Fibroblast of peridontal ligament (primary cell): ENCODE measurements at regions not wholly inside any gene's neighbourhood (a gene's known extent, or its start where the extent isn't known, plus 50 kb on each side); places are given as distances from the start of the nearest gene placed in this dataset.

Experiments
- DNase-seq: peaks from one replicate; pipeline ENCODE4 v3.0.0-alpha.2; 2010; ENCODE audit errors: extremely low read depth

DNA sequence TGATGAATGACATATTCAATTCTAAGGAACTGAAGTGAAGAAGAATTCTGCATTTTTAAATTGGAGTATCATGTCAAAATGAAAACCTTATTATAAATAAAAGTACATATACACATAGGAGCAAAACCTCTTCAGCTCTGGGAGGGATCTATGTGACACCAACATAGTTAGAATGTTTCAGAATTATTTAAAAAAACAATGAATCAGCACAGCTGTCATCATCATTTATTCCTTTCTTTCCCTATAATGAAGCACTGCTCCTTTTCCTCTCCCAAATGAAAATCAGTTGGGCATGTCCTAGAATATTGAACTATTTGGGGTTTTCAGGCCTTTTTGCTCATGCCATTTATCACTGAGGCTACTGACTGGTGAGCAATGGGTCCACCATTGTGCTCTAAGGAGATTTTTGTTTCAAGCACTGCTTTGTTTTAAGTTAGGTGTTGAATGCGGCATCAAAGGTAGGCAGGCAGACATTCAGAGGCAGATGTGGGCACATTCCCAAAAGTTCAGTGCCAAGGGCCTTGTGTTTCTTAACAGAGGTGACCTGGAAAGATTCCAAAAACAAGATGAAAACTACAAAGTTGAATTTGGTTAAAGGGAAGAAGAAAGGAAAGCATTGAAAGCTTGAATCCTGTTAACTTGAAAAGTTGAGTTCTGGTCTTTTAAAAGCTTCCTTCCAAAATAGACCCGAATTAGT, 126.4 kb upstream of the ADAMTSL1 start:
- no peak for DNase-seq

DNA sequence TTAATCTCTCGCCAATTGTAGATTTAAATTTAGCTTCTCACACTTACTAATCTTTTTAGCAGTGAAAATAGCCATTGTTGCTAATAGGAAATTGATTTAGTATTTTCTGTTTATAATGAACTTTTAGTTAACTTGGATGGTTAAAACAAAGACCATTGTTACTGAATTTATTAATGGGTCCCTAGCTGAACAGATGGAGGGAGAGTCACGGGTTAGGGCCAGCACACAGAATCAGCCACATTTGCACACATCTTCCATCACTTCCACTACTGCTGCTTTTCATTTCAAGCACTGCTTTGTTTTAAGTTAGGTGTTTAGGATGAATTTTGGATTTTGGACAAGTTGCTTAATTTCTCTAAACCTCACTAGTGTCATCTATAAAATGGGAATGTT, 125.9 kb upstream of the ADAMTSL1 start:
- DNase-seq, result no peak

DNA sequence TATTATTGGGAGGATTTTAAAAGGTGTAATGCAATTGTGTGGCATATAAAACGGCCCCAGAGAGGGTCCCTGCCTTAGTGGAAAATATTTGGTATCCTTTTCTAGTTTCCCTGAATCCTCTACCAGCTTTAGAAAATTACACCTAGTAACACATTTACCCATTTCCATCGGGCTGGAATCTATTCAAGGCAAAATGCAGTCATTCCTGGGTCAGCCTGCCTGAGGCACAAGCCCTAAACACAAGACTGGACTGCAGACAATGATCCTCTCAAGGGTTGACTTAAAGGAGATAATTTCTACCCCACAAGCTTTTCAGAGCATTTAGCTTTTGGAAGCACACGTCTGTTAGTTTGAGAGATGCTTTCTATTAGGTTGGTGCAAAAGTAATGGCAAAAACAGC, 124.4 kb upstream of the ADAMTSL1 start:
- DNase-seq, result no peak

DNA sequence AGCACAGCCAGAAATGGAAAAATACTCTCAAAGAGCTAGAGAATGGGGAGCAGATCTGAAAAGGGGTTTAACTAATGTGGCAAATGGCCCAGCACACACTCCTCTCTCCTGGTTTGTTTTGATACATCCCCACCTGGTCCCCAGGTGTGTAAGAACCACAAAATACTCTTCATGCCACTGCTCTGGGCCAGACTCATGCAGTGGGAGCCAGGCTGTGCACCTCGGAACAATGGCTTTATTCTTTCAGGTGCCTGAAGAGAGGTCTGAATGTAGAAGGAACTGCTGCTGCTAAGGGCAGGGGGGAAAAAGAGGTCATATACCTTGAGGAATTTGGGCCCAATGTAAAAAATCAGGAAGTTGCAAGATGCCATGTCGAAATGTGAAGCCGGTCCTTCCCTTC, 123.9 kb upstream of the ADAMTSL1 start:
- no peak for DNase-seq

DNA sequence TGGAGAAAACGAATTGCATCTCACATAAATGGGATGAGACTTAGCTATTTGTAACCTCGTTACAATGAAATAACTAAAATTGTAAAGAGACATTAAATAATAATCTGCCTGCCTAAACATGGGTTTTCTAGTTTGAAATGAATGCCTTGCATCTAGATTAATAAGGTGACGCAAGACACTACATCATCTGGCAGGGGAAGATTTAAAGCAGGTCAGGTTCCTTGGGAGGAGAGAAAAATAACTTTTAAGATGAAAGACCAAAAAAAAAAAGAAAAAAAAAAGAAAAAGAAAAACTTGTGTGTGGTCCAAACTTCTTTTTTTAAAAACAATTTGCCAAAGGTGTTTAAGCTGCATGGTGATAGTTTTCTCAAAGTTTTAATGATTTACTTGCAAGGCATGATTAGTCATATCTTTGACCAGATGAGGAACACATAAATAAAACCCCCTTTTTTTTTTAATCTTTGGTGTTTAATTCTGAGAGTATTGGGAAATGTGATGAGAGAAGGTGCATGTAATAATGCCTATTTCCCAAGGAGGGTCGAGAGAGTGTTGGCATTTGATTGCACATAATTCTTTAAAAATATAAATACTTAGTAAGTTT, 122.9 kb upstream of the ADAMTSL1 start:
- DNase-seq, result no peak

DNA sequence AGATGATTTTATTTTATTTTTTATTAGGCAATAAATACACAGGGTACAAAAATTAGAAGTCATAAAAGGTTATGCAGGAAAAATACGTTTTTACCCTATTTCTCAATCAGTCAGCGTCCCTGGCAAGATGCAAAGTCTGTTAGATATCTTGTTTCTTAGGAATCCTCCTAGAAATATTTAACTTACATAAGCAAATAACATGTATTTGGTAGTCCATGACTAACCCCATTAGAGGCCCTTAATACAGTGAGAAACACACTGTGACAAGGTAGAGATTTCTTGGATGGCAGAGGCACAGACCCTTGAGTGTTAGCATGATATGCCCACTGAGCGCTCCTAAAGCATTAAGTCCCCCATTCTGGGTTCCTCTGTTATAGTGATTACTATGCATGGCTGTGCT, 121.2 kb upstream of the ADAMTSL1 start:
- no peak for DNase-seq

DNA sequence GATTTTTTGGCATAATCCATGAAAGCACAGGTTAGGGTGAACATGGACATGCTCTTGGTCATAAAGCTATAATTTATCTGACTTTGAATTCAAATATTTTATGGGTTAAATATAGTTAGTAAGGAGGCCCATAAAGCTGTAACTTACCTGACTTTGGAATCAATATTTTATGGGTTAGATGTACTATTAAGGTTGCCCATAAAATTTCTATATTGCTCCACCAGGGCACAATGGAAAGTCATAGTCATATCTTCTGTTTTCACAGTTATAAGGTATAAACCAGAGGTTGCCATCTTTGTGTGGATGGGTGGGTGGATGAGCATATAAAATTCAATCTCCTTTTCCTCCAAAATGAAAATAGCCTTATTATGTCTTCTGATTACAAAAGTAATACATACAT, 120.5 kb upstream of the ADAMTSL1 start:
- no peak for DNase-seq

DNA sequence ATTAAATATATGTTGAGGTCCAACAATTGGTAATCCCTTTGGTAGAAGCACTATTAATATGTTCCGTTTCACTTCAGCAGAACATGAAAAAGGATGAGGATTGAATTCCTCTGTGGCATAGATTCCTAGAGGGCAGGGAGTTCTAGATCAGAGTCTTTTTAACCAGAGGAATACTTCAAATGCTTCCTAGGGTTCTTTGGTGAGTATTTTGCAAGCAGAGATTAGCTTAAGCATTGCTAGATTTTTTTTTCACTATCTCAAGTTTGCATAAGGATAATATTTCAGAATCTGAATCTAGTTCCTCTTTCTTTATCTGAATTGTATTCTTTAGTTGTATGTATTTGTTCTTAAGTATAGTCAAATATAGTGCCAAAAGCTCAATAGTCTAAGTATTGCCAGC, 116.6 kb upstream of the ADAMTSL1 start:
- no peak for DNase-seq

DNA sequence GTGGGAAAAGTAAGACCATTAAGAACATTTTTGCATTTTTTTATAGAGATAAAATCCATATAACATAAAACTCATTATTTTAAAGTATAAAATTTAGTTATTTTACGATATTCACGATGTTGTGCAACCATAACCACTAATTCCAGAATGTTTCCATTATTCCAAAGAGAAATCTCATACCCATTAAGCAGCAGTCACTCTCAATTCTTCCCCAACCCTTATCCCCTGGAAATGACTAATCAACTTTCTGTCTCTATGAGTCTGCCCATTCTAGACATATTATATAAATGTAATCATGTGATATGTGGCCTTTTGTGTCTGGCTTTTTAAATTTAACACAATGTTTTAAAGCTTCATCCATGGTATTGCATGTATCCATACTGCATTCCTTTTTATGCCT, 115.6 kb upstream of the ADAMTSL1 start:
- DNase-seq, result no peak

DNA sequence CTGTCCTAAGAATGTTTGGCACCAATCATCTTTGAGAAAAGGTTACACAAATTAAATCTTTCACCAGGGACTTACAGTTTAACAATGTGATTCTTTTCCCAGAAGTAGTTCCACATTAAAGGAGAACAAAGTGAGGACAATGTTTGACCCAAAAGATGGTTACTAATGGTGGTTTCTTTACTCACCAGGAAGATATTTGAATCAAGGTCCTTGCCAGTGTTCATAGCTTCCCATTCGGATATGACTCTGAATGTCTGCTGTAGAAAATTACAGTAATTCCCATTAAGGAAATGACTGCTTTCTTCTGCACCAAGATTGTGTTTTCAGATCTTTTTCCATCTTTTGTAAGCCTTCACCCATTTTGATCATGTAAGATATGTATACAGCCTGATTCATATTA, 114.6 kb upstream of the ADAMTSL1 start:
- DNase-seq, result peak; percentile 86

DNA sequence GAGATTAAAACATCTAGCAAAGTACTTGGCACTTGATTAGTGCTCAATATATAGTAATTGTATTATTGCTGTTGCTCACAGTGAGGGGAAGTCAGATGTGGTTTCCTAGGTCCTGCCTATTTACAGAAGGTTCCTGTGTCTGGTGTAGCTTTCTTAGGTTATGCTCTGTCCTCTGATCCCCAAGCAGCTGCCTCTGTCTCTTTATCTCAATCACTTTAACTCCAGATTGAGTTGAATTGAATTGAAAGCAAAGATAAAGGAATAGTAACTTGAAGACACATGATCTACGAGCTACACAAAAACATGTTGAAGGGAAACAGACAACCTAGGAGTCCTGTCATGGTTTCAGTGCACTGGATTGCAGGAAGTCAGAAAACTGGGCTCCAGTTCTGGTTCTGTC, 113.9 kb upstream of the ADAMTSL1 start:
- no peak for DNase-seq

DNA sequence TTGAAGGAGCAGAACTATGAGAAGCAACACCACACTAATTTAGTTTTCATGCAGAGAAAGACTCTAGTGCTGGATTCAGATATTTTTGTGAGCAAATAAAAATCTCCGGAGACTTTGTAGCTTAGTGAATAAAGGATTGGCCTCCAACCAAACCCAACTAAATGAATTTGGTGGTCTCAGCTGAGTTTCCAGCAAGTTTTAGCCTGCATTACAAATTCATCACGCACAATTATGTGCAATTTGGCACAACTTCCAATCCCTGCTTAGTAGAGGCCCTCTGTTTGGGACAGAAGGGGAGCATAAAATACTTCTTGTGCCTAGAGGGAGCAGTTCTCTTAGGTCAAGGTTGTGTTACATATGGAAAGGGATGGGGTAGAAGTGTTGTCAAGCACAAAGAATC, 112.3 kb upstream of the ADAMTSL1 start:
- DNase-seq, result peak; percentile 73

DNA sequence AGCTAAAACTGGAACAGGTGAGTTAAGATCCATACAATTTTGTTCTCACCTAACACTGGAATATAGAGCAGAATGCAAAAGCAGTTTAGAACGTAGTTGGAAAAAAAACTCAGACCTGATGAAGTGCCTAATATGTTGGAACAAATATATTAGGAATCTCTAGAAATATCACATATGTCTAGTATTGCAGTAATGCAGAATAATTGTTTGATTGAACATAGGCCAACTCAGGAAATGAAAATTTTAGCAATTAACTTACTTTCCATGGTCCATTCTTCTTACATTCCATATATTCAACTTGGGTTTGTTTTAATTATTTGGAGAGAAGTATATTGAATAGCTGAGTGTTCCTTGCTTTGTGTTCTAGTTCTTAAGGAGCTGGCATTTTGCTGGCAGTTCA, 111.8 kb upstream of the ADAMTSL1 start:
- DNase-seq, result no peak

DNA sequence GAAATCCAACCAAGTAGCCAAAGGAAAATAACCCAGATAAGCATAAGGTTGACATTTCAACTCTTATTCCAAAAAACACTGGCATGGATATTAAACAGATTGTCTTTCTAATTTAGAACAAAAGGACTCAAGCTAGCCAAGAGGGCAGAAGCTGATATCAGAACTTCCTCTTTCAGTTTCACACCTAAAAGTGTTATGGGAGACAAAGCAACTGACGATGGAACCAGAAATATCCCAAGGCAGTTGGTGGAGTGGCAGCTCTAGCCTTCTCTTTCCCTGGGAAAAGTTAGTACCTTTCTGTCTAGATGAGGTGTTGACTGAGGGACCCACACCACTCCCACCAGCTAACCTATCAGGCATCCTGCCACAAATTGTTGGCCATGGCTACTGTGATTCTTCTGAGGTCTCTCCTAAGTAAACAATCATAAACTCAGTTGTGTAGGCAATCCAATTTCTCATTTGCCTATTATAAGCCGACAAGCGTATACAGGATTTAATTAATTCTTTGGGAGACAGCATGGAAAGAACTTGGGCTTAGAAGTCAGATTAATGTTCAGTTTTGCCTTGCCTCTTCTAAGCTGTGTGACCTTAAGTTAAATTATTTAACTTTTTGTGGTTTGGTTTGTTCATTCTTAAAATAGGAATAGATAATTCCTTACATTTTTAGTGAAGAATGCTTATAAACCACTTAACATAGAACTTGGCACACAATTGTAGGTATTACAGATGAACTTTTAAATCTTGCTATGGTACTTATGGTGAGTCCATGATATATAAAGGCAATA, 110.9 kb upstream of the ADAMTSL1 start:
- peak; percentile 84 for DNase-seq

DNA sequence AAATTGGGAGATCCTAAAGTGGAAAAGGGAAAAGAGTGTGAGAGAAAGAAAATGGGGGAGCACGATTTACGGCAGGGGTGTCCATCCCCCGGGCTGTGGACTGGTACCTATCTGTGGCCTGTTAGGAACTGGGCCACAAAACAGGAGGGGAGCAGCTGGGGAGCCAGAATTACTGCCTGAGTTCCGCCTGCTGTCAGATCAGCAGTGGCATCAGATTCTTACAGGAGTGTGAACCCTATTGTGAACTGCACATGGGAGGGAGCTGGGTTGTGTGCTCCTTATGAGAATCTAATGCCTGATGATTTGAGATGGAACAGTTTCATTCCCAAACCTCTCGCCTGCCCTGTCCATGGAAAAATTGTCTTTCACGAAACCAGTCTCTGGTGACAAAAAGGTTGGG, 108.3 kb upstream of the ADAMTSL1 start:
- no peak for DNase-seq

DNA sequence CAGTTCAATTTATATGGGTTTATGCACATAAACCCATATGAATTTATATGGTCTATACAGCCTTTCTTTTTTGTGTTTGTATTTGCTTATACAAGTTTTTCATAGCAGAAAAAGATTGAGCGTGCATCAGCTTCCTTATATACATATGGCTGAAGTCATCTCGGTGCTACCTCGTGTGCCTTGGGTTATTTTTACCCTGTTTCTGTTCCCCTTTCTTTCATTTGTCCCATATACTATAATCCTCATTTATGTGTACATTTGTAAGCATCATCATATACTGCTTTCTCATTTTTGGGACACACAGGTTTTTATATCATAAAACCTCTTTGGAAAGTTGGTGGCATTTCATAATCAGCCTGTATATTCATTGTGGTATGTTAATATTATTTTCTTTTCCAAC, 107.8 kb upstream of the ADAMTSL1 start:
- no peak for DNase-seq

DNA sequence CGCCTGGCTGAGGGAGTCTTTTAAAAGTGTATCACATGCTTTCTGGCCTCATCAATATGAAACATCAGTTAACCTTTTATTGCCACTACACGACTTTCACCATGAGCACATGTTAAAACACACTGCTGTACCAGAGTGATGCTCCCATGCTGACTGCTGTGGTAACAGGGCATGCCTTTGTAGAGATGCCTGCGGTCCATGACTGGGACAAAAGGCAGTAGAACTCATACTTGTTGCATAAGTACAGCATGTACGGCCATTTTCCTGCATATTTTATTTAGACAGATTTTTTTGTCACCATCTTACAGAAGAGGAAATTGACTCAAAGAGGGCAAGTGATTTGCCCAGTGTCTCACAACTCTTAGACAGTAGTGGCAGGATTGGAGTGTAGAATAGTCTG, 105.7 kb upstream of the ADAMTSL1 start:
- DNase-seq, result no peak

DNA sequence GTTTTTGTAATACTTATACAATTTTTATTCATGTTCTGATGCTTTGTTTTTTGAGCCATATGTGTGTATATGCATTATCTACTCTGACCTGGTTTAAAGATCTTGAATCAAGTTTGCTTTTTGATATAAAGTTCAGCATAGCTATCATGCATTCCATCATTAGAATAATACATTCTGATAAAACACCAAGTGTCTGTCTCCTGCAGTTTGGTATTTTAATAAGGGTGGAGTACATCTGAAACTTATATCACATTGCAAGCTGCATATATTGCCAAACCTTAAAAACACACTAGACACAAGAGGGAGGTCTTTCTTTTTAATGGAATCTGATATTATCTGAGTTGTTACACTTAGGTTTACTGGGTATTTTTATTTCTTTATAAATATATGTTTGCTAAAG, 102.8 kb upstream of the ADAMTSL1 start:
- no peak for DNase-seq

DNA sequence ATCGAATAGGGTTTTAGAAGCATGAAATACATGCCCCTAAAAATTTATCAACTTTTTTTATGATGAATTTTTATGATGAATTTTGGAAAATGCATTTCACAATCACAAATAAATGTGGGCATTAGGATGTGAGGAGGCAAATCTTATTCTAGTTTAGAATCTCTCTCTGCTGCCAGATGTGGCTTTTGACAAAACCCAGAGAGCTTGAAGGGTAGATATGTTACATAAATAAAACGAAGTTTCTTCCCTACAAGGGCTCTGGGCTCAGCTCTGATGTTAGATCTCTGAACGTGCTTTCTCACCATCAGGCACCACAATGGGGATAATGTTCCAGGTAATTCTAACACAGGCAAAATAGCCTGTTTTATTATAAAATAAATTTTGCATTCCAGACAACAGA, 102.3 kb upstream of the ADAMTSL1 start:
- no peak for DNase-seq

DNA sequence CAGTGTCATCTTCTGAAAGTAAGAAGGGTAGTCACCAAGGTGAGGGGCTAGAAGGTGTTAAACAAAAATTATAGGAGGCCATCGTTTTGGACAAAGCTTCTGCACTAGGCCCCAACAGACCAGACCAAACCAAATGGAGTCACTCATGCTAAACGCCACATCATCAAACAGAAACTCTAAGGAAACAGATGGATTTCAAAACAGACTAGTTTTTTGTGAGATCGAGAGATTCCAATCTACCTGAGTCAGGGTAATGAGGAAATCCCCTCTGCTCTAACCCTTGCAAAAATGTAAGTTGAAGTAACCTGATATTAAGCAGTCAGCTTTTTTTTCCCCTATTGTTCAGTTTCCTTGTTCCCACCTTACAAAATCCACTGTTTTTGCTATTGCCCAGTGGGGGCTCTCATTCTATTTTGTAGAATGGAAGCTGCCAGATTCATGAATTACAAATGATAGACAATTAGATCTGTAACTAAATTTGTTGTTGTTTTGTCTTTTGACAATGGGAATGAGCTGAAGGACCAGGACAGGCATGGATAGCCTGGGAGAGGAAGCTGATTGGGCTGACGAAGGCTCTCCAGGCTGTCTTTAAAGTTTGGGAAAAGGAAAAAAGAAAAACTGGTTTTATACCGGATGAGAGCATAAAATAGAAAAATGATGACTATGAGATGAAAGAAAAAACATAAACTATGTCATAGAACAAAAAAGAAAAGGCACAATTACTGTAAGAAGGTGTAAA, 94.7 kb upstream of the ADAMTSL1 start:
- DNase-seq, result peak; percentile 92

DNA sequence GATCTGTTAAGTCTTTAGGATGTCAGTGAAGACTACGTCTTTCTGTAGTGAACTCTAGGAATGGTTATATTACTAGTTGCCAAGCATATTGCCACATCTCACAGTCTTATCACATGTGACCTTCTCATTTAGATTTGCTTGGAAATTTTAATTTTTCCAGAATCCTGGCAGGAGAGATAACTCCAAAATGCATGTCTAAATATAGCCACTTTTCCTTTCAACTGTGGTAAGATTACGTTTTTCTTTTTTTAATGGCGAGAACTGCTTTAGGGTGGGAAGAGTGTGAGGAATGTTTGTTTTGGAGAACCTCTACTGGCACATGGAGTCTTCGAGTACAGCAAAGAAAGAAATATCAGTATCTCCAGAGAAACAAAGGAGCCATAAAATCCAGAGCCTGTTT, 91.7 kb upstream of the ADAMTSL1 start:
- DNase-seq, result peak; percentile 50

DNA sequence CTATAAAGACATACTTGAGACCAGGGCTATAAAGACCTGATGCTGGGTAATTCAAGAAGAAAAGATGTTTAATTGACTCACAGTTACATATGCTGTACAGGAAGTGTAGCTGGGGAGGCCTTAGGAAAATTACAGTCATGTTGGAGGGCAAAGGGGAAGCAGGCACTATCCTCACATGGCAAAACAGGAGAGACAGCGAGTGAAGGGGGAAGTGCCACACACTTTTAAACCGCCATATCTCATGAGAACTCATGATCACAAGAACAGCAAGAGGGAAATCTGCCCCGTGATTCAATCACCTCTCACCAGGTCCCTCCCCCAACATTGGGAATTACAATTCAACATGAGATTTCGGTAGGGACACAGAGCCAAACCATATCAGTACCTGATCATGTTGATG, 89.9 kb upstream of the ADAMTSL1 start:
- no peak for DNase-seq
